Jurkat, Clone E6-1 (cell line): ENCODE measurements at regions not wholly inside any gene's neighbourhood (a gene's known extent, or its start where the extent isn't known, plus 50 kb on each side); places are given as distances from the start of the nearest gene placed in this dataset.
"Not testable (repeated sequence)": the region's sequence is repeated elsewhere in the genome, so short reads cannot be mapped to it uniquely, and the experiment has no call there.

Experiments
- DNase-seq: peaks from one replicate; pipeline ENCODE4 v3.0.0-alpha.2; 2011; ENCODE audit warnings: low read depth, low spot score
- H3K4me3 ChIP-seq: 2 replicates; pipeline ENCODE4 v1.5.1; 2011; ENCODE audit warnings: mild to moderate bottlenecking, low read length, control low read depth, moderate library complexity

- H3K4me3 ChIP-seq, DNase-seq: not testable (repeated sequence)
Observed at GRCh38 chr12:33773091-33773490, 249.2 kb upstream of the ALG10 start.

- no peak overlapping the region for H3K4me3 ChIP-seq
- DNase-seq: no peak
Observed at GRCh38 chr12:33786532-33786931, 235.8 kb upstream of the ALG10 start.

- no peak overlapping the region for H3K4me3 ChIP-seq
- no peak for DNase-seq
Observed at GRCh38 chr12:33794954-33795353, 227.3 kb upstream of the ALG10 start.

- no peak for DNase-seq
- no peak overlapping the region for H3K4me3 ChIP-seq
Observed at GRCh38 chr12:33795536-33795935, 226.8 kb upstream of the ALG10 start.

GRCh38 chr12:33813536-33813935, 208.8 kb upstream of the ALG10 start:
- no peak overlapping the region for H3K4me3 ChIP-seq
- DNase-seq: no peak

GRCh38 chr12:33817713-33818112, 204.6 kb upstream of the ALG10 start:
- DNase-seq: no peak
- H3K4me3 ChIP-seq: no peak overlapping the region

- H3K4me3 ChIP-seq: no peak overlapping the region
- no peak for DNase-seq
Observed at GRCh38 chr12:33818313-33818712, 204.0 kb upstream of the ALG10 start.

GRCh38 chr12:33825442-33825841, 196.9 kb upstream of the ALG10 start:
- no peak for DNase-seq
- H3K4me3 ChIP-seq: no peak overlapping the region

GRCh38 chr12:33825986-33826602, 196.2 kb upstream of the ALG10 start:
- no peak for DNase-seq
- no peak overlapping the region for H3K4me3 ChIP-seq

- DNase-seq: no peak
Observed at GRCh38 chr12:33828326-33828725, 194.0 kb upstream of the ALG10 start.

GRCh38 chr12:33830070-33830469, 192.2 kb upstream of the ALG10 start:
- DNase-seq: no peak
- no peak overlapping the region for H3K4me3 ChIP-seq

More at GRCh38 chr12:33828326-33828725, 194.0 kb upstream of the ALG10 start:
- H3K4me3 ChIP-seq: no peak overlapping the region

GRCh38 chr12:33832900-33833299, 189.4 kb upstream of the ALG10 start:
- no peak for DNase-seq
- no peak overlapping the region for H3K4me3 ChIP-seq

GRCh38 chr12:33834672-33835071, 187.6 kb upstream of the ALG10 start:
- H3K4me3 ChIP-seq: no peak overlapping the region
- no peak for DNase-seq

GRCh38 chr12:33876618-33877017, 145.7 kb upstream of the ALG10 start:
- no peak overlapping the region for H3K4me3 ChIP-seq
- no peak for DNase-seq

- no peak for DNase-seq
- no peak overlapping the region for H3K4me3 ChIP-seq
Observed at GRCh38 chr12:33892425-33892824, 129.9 kb upstream of the ALG10 start.

- DNase-seq, H3K4me3 ChIP-seq: not testable (repeated sequence)
Observed at GRCh38 chr12:33920460-33920859, 101.8 kb upstream of the ALG10 start.

- H3K4me3 ChIP-seq: no peak overlapping the region
- no peak for DNase-seq
Observed at GRCh38 chr12:33926095-33926494, 96.2 kb upstream of the ALG10 start.

GRCh38 chr12:33937669-33938068, 84.6 kb upstream of the ALG10 start:
- not testable (repeated sequence) for DNase-seq, H3K4me3 ChIP-seq

GRCh38 chr12:33942172-33942571, 80.1 kb upstream of the ALG10 start:
- DNase-seq: no peak

GRCh38 chr12:33944703-33945437, 77.4 kb upstream of the ALG10 start:
- H3K4me3 ChIP-seq: no peak overlapping the region
- DNase-seq: no peak

More at GRCh38 chr12:33942172-33942571, 80.1 kb upstream of the ALG10 start:
- H3K4me3 ChIP-seq: no peak overlapping the region

- H3K4me3 ChIP-seq: no peak overlapping the region
- DNase-seq: no peak
Observed at GRCh38 chr12:33945438-33945784, 76.9 kb upstream of the ALG10 start.
